IMR-90 (cell line): ENCODE measurements at regions not wholly inside any gene's neighbourhood (a gene's known extent, or its start where the extent isn't known, plus 50 kb on each side); places are given as distances from the start of the nearest gene placed in this dataset.

Experiments
- ATAC-seq: fragments of 200-7000 bp; cut with Tn5 transposase; 2 replicates; pipeline ENCODE4 v1.9.1; 2020; ENCODE audit warnings: low read depth, mild to moderate bottlenecking, moderate library complexity
- BruUV-seq: library from RNA; stranded (reverse); fragments of 400-500 nt; replicated peaks from 2 replicates; lab custom pipeline; 2021; lab: Mats Ljungman, UMichigan
- CTCF ChIA-PET: fragments of 300-600 bp; formaldehyde crosslinking; extraction: SDS; loops from one replicate; lab custom pipeline; 2021; ENCODE audit warnings: antibody characterized with exemption; lab: Yijun Ruan, JAX
- POLR2A ChIA-PET: fragments of 300-600 bp; sonication (Branson Sonifier 250); formaldehyde crosslinking; loops from one replicate; lab custom pipeline; 2022; ENCODE audit warnings: antibody characterized with exemption; ENCODE audit not compliant: unreplicated experiment; lab: Charles Lee
- DNase-seq: peaks from one replicate; pipeline ENCODE4 v3.0.0; 2013
- H2AFZ ChIP-seq: replicated peaks from 2 replicates; pipeline ENCODE3; 2013; ENCODE audit warnings: low read length, mild to moderate bottlenecking; ENCODE audit not compliant: poor library complexity
- H2AK5ac ChIP-seq: 2 replicates; pipeline ENCODE4 v1.6.1; 2013; ENCODE audit warnings: low read depth, low read length, inconsistent platforms
- H2AK9ac ChIP-seq: replicated peaks from 2 replicates; pipeline ENCODE3; 2013; ENCODE audit warnings: mild to moderate bottlenecking, low read depth, low read length, moderate library complexity; ENCODE audit not compliant: poor library complexity
- H2BK120ac ChIP-seq: 2 replicates; pipeline ENCODE4 v1.6.1; 2013; ENCODE audit warnings: low read depth, low read length, inconsistent platforms
- H2BK15ac ChIP-seq: 3 replicates; pipeline ENCODE4 v1.6.1; 2013; ENCODE audit warnings: low read depth, low read length, inconsistent platforms
- H2BK20ac ChIP-seq: 2 replicates; pipeline ENCODE4 v1.6.1; 2013; ENCODE audit warnings: low read depth, mild to moderate bottlenecking, inconsistent platforms, low read length, moderate library complexity
- H2BK5ac ChIP-seq: 2 replicates; pipeline ENCODE4 v1.6.1; 2013; ENCODE audit warnings: mild to moderate bottlenecking, low read depth, low read length, inconsistent platforms; ENCODE audit not compliant: poor library complexity, severe bottlenecking
- H3K14ac ChIP-seq: replicated peaks from 2 replicates; pipeline ENCODE4 v1.6.1; 2013; ENCODE audit warnings: low read depth, low read length, inconsistent platforms
- H3K18ac ChIP-seq: 2 replicates; pipeline ENCODE4 v1.6.1; 2013; ENCODE audit warnings: low read depth, low read length, control low read depth
- H3K23ac ChIP-seq: 2 replicates; pipeline ENCODE4 v1.6.1; 2013; ENCODE audit warnings: low read depth, low read length, inconsistent platforms
- H3K27ac ChIP-seq: 2 replicates; pipeline ENCODE4 v1.5.1; 2013; ENCODE audit warnings: mild to moderate bottlenecking, control low read depth, low read length; ENCODE audit not compliant: insufficient read depth
- H3K27me3 ChIP-seq: 2 replicates; pipeline ENCODE4 v1.6.1; 2013; ENCODE audit warnings: low read length; ENCODE audit not compliant: control insufficient read depth, insufficient read depth
- H3K36me3 ChIP-seq: 2 replicates; pipeline ENCODE4 v1.6.1; 2013; ENCODE audit warnings: low read length, mixed read lengths; ENCODE audit not compliant: control insufficient read depth, insufficient read depth
- H3K4ac ChIP-seq: 2 replicates; pipeline ENCODE4 v1.6.1; 2013; ENCODE audit warnings: low read depth, low read length, inconsistent platforms
- H3K4me1 ChIP-seq: 2 replicates; pipeline ENCODE4 v1.6.1; 2013; ENCODE audit warnings: low read length, mixed read lengths; ENCODE audit not compliant: control insufficient read depth, insufficient read depth
- H3K4me2 ChIP-seq: 2 replicates; pipeline ENCODE4 v1.6.1; 2013; ENCODE audit warnings: low read depth, mild to moderate bottlenecking, control low read depth, low read length, moderate library complexity
- H3K4me3 ChIP-seq: 2 replicates; pipeline ENCODE4 v1.5.1; 2013; ENCODE audit warnings: low read depth, mild to moderate bottlenecking, control low read depth, low read length, moderate library complexity; ENCODE audit not compliant: insufficient read depth
- H3K56ac ChIP-seq: 2 replicates; pipeline ENCODE4 v1.6.1; 2013; ENCODE audit warnings: low read length, inconsistent platforms; ENCODE audit not compliant: insufficient read depth; ENCODE audit errors: extremely low read depth
- H3K79me1 ChIP-seq, 2 experiments: 2 replicates each; pipeline ENCODE4 v1.6.1; 2013; ENCODE audit warnings: low read length in 2 of 2, inconsistent platforms in 1 of 2, low read depth in 1 of 2
- H3K9ac ChIP-seq: 2 replicates; pipeline ENCODE4 v1.6.1; 2013; ENCODE audit warnings: low read depth, low read length, control low read depth
- H3K9me1 ChIP-seq: 2 replicates; pipeline ENCODE4 v1.6.1; 2013; ENCODE audit warnings: low read length, inconsistent platforms; ENCODE audit not compliant: insufficient read depth
- H3K9me3 ChIP-seq: 2 replicates; pipeline ENCODE4 v1.6.1; 2013; ENCODE audit warnings: low read length; ENCODE audit not compliant: control insufficient read depth, insufficient read depth
- H4K20me1 ChIP-seq: 2 replicates; pipeline ENCODE4 v1.6.1; 2013; ENCODE audit warnings: low read length, inconsistent platforms; ENCODE audit not compliant: insufficient read depth
- H4K5ac ChIP-seq: 2 replicates; pipeline ENCODE4 v1.6.1; 2013; ENCODE audit warnings: mild to moderate bottlenecking, low read depth, low read length, control low read depth
- H4K8ac ChIP-seq, 2 experiments: 2 replicates each; pipeline ENCODE4 v1.6.1; 2013; ENCODE audit warnings: low read depth in 2 of 2, low read length in 2 of 2, control low read depth in 1 of 2, inconsistent platforms in 1 of 2
- H4K91ac ChIP-seq: 2 replicates; pipeline ENCODE4 v1.6.1; 2013; ENCODE audit warnings: low read depth, low read length, inconsistent platforms; ENCODE audit not compliant: insufficient read depth
- ELK1 ChIP-seq: fragments of 150-350 bp; IDR thresholded peaks from 2 replicates; pipeline ENCODE4 v1.6.1; 2016; ENCODE audit warnings: low read depth, mild to moderate bottlenecking, low read length, moderate library complexity, borderline replicate concordance
- FOS ChIP-seq: fragments of 150-350 bp; IDR thresholded peaks from 2 replicates; pipeline ENCODE4 v1.6.1; 2016; ENCODE audit warnings: low read depth, low read length
- MAFK ChIP-seq: IDR thresholded peaks from 2 replicates; pipeline ENCODE4 v1.6.1; 2012; ENCODE audit warnings: low read depth, low read length, improper control_type of control experiment
- MAZ ChIP-seq: IDR thresholded peaks from 2 replicates; pipeline ENCODE4 v1.6.1; 2012; ENCODE audit warnings: low read depth, mild to moderate bottlenecking, low read length, improper control_type of control experiment, moderate library complexity, borderline replicate concordance
- RAD21 ChIP-seq: IDR thresholded peaks from 2 replicates; pipeline ENCODE4 v1.6.1; 2012; ENCODE audit warnings: low read length, improper control_type of control experiment
- RFX5 ChIP-seq: IDR thresholded peaks from 2 replicates; pipeline ENCODE4 v1.8.0; 2012; ENCODE audit warnings: low read depth, mild to moderate bottlenecking, low read length, moderate library complexity
- dilution Hi-C: fragments of 300-500 bp; cut with HindIII; formaldehyde crosslinking; loops from one replicate; pipeline ENCODE4 v1.14.3; 2018; ENCODE audit warnings: low sequenced_read_pairs; ENCODE audit not compliant: unreplicated experiment
- in situ Hi-C: fragments of 300-500 bp; cut with MboI; formaldehyde crosslinking; loops from 3 replicates; pipeline ENCODE4 v1.14.3; 2019; ENCODE audit warnings: low sequenced_read_pairs, inconsistent platforms, mixed read lengths
- intact Hi-C: fragments of 100-400 bp; cut with micrococcal nuclease; formaldehyde crosslinking; loops from 2 replicates; pipeline ENCODE4 v1.10.0; 2022

GRCh38 chr6:81073318-81073717 lies 679.2 kb downstream of the TENT5A start:
- ChIA-PET POLR2A (no interaction called here), CTCF (no interaction called here)
- no peak overlapping the region for H4K91ac ChIP-seq
- no peaks in the 10 kb centered on the region for H3K27me3 ChIP-seq
- no peak for TF ChIP-seq RFX5
- no peak for TF ChIP-seq ELK1
- no peak for TF ChIP-seq FOS
- no peak for TF ChIP-seq RAD21
- peak; percentile 81 for TF ChIP-seq MAFK
- TF ChIP-seq MAZ: no peak
- H2BK15ac ChIP-seq: no peak overlapping the region
- H3K79me1 ChIP-seq: no peaks in the 10 kb centered on the region
- ATAC-seq (no peak), DNase-seq (no peak)
- no peak overlapping the region for H2AK5ac ChIP-seq
- no peak overlapping the region for H4K8ac ChIP-seq
- H2AK9ac ChIP-seq: no peak overlapping the region
- H3K27ac ChIP-seq: no peak overlapping the region
- no peak overlapping the region for H2BK20ac ChIP-seq
- H3K4me1 ChIP-seq: no peaks in the 10 kb centered on the region
- H4K20me1 ChIP-seq: no peaks in the 10 kb centered on the region
- intact Hi-C loops (no loop called here), in situ Hi-C loops (no loop called here), dilution Hi-C loops (no loop called here)
- no peaks in the 10 kb centered on the region for H3K36me3 ChIP-seq
- H3K14ac ChIP-seq: no peak overlapping the region
- H3K23ac ChIP-seq: no peak overlapping the region
- no TSS peak for BruUV-seq
- no peak overlapping the region for H2BK120ac ChIP-seq
- no peak overlapping the region for H3K9ac ChIP-seq
- H3K4me2 ChIP-seq: no peak overlapping the region
- no peaks in the 10 kb centered on the region for H3K9me3 ChIP-seq
- H3K4me3 ChIP-seq: no peak overlapping the region
- no peak overlapping the region for H3K56ac ChIP-seq
- H3K9me1 ChIP-seq: no peaks in the 10 kb centered on the region
- H4K5ac ChIP-seq: no peak overlapping the region
- H3K4ac ChIP-seq: no peak overlapping the region
- no peak overlapping the region for H2AFZ ChIP-seq
- H2BK5ac ChIP-seq: no peak overlapping the region
- no peak overlapping the region for H3K18ac ChIP-seq
